Activated B cell treated with CpG ODN at 0.5 μM for 24 hours (primary cell): ENCODE measurements at regions not wholly inside any gene's neighbourhood (a gene's known extent, or its start where the extent isn't known, plus 50 kb on each side); places are given as distances from the start of the nearest gene placed in this dataset.

ENCODE experiments used
- ATAC-seq: fragments of 200-7000 bp; cut with Tn5 transposase; one replicate; pipeline ENCODE4 v1.10.0; 2021; ENCODE audit warnings: low read depth, mild to moderate bottlenecking, moderate library complexity
- CTCF ChIA-PET: fragments of 350-600 bp; sonication (Branson Sonifier 250); formaldehyde crosslinking; loops from one replicate; lab custom pipeline; 2021; ENCODE audit warnings: antibody characterized with exemption; lab: Charles Lee
- POLR2A ChIA-PET: fragments of 350-600 bp; sonication (Branson Sonifier 250); formaldehyde crosslinking; loops from one replicate; lab custom pipeline; 2021; ENCODE audit warnings: antibody characterized with exemption; lab: Charles Lee
- DNase-seq: peaks from one replicate; pipeline ENCODE4 v3.0.0; 2022
- H3K27ac Mint-ChIP-seq: one replicate; pipeline ENCODE4 v1.8.0; 2020; ENCODE audit warnings: mixed read lengths
- H3K27me3 Mint-ChIP-seq: one replicate; pipeline ENCODE4 v1.8.0; 2021; ENCODE audit warnings: mixed read lengths
- H3K36me3 Mint-ChIP-seq: one replicate; pipeline ENCODE4 v1.8.0; 2021; ENCODE audit warnings: low read depth, mixed read lengths
- H3K4me1 Mint-ChIP-seq: one replicate; pipeline ENCODE4 v1.8.0; 2021; ENCODE audit warnings: mixed read lengths
- H3K4me3 Mint-ChIP-seq: one replicate; pipeline ENCODE4 v1.8.0; 2020; ENCODE audit warnings: mild to moderate bottlenecking, mixed read lengths
- H3K9me3 Mint-ChIP-seq: one replicate; pipeline ENCODE4 v1.8.0; 2020; ENCODE audit warnings: mixed read lengths
- intact Hi-C: fragments of 100-400 bp; cut with micrococcal nuclease; formaldehyde crosslinking; loops from one replicate; pipeline ENCODE4 v1.15.1; 2024
- TF ChIP-seq, protein P1 (sequence below): fragments of 200-600 bp; IDR thresholded peaks from one replicate; pipeline ENCODE4 v1.8.0; 2022; ENCODE audit warnings: antibody characterized with exemption, mild to moderate bottlenecking

DNA sequence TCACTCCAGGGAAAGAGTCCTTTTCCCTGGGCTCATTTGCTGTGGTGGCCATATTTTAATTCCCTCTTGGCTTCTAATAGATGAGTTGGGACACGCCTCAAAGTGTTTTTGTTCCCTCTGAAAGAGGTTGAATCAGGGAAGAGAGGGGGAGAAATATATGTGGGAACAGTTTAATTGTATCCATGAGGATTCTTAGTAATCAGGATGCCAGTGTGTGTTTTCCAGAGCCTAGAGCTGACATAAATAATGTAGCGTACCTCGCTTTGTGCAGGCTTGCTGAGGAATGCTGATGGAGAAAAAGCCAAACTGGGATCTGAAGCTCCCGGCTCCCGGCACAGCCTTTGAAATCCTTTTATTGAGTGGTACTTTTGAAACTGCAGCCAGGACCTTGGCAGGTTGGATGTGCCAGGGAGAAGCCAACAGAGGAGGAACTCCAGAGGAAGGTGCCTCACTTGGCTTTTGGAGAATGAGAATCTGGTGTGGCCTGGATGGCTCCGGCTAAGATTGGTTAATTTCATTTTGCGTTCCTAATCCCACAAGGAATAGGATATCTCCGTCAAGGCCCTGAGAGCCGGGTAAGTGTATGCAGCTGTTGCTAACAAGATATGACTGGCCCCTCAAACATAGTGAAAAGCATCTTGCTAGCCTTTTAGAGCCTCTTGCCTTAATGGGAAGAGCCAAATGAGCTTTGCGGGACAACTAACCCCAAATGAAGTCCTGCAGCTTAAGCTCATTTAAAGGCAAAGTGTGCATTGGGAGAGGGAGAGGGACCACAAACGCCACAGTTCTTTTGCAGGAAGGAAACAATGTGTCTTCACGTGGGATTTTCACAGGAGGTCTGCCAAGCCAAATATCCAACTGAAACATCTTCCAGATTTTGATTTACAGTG lies 471.1 kb upstream of the WWC1 start:
- Mint-ChIP-seq H3K27me3 (no peaks in the 10 kb centered on the region), H3K36me3 (no peaks in the 10 kb centered on the region), H3K4me3 (no peak overlapping the region), H3K9me3 (no peaks in the 10 kb centered on the region), H3K4me1 (no peaks in the 10 kb centered on the region), H3K27ac (no peak overlapping the region)
- no peak for ATAC-seq
- POLR2A ChIA-PET = no interaction called here
- no peak for DNase-seq
- CTCF ChIA-PET = no interaction called here
- intact Hi-C loops = no loop called here
- TF ChIP-seq, protein P1, sequence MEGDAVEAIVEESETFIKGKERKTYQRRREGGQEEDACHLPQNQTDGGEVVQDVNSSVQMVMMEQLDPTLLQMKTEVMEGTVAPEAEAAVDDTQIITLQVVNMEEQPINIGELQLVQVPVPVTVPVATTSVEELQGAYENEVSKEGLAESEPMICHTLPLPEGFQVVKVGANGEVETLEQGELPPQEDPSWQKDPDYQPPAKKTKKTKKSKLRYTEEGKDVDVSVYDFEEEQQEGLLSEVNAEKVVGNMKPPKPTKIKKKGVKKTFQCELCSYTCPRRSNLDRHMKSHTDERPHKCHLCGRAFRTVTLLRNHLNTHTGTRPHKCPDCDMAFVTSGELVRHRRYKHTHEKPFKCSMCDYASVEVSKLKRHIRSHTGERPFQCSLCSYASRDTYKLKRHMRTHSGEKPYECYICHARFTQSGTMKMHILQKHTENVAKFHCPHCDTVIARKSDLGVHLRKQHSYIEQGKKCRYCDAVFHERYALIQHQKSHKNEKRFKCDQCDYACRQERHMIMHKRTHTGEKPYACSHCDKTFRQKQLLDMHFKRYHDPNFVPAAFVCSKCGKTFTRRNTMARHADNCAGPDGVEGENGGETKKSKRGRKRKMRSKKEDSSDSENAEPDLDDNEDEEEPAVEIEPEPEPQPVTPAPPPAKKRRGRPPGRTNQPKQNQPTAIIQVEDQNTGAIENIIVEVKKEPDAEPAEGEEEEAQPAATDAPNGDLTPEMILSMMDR = no peak

DNA sequence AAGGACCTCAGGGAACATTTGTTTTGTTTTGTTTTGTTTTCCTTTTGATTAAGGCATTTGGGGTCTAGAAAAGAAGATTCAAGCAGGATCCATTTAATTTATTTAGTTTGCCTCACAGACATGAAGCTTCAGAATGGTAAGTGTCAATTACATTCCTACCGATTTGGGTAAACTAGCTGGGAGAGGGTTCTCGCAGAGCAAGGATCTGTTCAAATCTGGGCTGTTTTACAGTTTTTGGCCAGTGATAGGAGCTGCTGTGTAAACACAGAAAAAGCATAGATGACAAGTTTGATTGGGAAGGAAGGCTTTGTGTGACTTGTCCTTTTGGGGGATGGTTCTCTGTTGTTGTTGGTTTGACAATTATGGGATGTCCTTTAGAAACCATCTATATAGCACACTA lies 470.3 kb upstream of the WWC1 start:
- Mint-ChIP-seq H3K36me3 (no peaks in the 10 kb centered on the region), H3K27me3 (no peaks in the 10 kb centered on the region), H3K4me1 (no peaks in the 10 kb centered on the region), H3K9me3 (no peaks in the 10 kb centered on the region), H3K4me3 (no peak overlapping the region), H3K27ac (no peak overlapping the region)
- POLR2A ChIA-PET = no interaction called here
- TF ChIP-seq, protein P1 = no peak
- ATAC-seq = no peak
- intact Hi-C loops = no loop called here
- no peak for DNase-seq
- CTCF ChIA-PET = no interaction called here

DNA sequence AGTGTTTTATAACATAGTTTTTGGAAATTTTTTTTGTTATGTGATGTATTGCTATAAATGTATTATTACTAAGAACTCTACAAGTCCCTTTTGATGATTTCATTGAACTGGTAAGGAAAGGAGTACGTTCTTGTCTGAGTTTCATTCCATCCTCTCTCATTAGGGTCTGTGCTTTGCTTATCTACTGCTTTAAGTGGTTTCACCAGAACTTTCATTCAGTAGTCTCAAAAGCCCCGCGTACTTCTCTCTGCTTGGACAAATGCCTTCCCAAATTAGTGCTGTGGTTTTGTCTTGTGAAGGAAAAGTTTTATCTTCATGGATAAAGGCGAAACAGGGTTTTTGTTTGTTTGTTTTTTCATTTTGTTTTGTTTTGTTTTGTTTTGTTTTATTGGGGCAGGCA lies 469.8 kb upstream of the WWC1 start:
- no peaks in the 10 kb centered on the region for H3K36me3 Mint-ChIP-seq
- H3K9me3 Mint-ChIP-seq = no peaks in the 10 kb centered on the region
- no peak overlapping the region for H3K27ac Mint-ChIP-seq
- ChIA-PET POLR2A (no interaction called here), CTCF (no interaction called here)
- H3K4me3 Mint-ChIP-seq = no peak overlapping the region
- ATAC-seq (no peak), DNase-seq (no peak)
- H3K27me3 Mint-ChIP-seq = no peaks in the 10 kb centered on the region
- intact Hi-C loops = no loop called here
- TF ChIP-seq, protein P1 = no peak
- no peaks in the 10 kb centered on the region for H3K4me1 Mint-ChIP-seq

DNA sequence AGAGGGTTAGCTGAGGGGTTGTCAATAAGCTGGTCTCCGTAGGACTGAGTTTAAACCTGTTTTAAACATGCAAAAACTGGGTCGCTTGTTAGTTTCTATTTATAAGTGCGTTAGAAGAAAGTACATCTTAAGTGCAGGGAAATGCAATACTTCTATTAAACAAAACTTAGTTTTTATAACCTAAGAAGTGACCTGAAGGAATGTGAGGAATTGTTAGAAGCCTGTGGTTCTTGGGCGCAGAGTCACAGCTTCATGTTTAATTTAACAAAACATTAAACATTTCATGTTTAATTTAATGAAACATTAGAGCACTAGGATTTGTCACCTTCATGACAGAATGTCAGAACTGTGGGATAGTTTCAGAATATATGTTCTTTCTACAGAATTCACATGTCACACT lies 469.2 kb upstream of the WWC1 start:
- Mint-ChIP-seq H3K27me3 (no peaks in the 10 kb centered on the region), H3K36me3 (no peaks in the 10 kb centered on the region), H3K27ac (no peak overlapping the region), H3K4me1 (no peaks in the 10 kb centered on the region), H3K4me3 (no peak overlapping the region), H3K9me3 (no peaks in the 10 kb centered on the region)
- TF ChIP-seq, protein P1 = no peak
- intact Hi-C loops = no loop called here
- POLR2A ChIA-PET = no interaction called here
- CTCF ChIA-PET = no interaction called here
- no peak for DNase-seq
- no peak for ATAC-seq

DNA sequence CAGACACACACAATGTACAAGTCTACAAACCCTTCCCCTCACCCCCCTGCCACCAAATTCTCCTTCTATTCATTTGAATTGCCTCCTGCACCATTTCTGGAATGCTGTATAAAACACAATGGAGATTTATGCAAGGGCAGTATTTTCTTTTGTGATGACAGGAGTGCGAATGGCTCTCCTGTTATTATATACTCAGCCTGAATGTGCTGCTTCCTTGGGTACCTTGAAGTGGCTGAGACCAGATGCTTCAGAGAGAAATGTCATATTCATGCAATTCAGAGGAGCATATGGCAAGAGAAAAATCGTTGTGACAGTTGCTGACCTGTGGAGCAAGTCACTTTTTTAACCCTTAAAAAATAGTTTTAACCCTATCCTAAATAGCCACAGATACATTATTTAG lies 468.0 kb upstream of the WWC1 start:
- DNase-seq (no peak), ATAC-seq (no peak)
- CTCF ChIA-PET = no interaction called here
- Mint-ChIP-seq H3K4me1 (no peaks in the 10 kb centered on the region), H3K4me3 (no peak overlapping the region), H3K27me3 (no peaks in the 10 kb centered on the region), H3K27ac (no peak overlapping the region), H3K9me3 (no peaks in the 10 kb centered on the region), H3K36me3 (no peaks in the 10 kb centered on the region)
- TF ChIP-seq, protein P1 = no peak
- POLR2A ChIA-PET = no interaction called here
- intact Hi-C loops = no loop called here
